ENCODE measurements at regions not wholly inside any gene's neighbourhood (a gene's known extent, or its start where the extent isn't known, plus 50 kb on each side); places are given as distances from the start of the nearest gene placed in this dataset.
"Not testable (repeated sequence)": the region's sequence is repeated elsewhere in the genome, so short reads cannot be mapped to it uniquely, and the experiment has no call there.

DNA sequence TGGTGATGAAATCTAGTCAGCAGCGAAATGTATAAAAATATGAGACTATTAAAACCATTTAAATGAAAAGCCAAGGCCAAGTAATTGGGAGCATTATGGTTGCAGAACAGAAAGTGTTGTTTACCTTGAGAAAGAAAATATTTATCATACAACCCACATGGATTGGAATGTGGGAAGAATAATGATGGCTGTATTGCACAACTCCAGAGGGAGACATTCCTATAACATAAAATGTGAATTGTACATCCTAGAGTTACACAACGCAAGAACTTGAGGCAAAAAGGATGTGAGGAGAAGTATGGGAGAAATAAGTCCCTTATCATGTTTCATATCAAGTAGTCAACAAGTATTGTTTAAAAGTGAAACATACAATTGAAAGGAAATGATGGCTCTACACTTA is 1014.0 kb upstream of the SEMA6A start:
- DNase-seq = no peak

DNA sequence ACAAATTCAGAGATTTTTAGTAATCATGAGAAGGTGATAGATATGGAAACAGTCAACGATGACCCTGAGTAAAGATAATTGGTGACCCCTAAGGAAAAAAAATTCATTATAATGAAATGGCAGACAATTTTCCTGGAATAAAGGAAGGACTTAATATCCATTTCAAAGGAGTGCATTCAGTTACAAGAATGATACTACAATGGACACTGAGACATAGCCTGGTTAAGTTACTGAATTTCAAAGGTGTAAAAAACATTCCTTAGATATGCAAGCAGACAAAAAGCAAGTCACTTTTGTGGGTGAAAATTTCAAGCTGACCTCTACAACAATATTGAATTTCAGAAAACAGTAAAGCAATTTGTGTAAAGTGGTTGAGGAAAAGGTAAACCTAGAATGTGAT is 1012.5 kb upstream of the SEMA6A start:
- no peak for DNase-seq

DNA sequence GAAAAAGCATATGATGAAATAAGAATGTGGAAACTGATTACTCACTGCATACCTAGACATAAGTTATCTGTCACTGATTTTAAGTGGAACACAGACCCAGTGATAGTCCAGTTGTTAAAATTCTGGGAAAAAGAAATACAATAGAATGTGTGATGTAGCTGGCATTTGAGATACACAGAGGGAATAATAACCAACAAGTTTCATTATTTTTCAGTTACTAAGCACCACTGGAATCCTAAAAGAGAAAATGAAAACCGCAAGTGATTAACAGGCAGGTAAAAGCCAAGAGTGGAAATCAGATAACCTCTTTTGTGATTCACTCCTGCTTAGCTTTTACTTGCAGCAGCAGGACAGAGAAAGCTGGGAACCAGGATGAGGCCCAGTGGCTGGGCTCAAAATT is 994.0 kb upstream of the SEMA6A start:
- DNase-seq = no peak

DNA sequence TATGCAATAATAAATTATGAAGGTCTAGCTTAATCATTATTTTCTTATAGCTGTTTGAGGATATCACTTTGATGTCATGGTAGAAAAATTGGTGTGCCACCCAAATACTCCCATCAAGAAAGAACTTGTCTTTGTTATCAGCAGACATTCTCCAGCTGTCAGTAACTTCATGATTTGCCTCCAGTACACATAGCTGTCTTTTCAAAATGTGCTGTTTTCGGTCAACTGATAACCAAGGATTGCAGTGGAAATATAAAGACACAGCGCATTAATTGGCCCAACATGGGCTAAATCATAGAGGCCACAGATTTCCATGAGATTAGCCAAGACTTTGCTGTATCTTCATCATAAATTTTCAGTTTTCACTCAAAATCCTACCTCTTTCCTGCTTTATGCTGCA is 993.5 kb upstream of the SEMA6A start:
- DNase-seq = no peak

DNA sequence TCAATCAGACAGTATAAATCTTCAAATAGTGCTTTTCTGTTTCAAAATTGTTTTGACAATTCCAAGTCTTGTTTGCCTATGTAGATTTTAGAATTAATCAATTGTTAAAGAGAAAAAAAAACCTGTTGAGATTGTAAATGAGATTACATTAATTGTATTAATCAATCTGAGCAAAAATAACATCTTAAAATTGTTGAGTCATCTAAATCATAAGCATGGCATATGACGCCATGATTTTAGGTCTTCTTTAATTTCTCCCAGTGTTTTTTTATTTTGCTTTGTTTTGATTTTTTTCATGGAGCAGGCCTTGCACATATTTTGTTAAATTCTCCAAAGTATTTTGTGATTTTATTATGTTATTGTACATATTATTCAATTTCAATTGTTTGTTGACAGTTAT is 988.0 kb upstream of the SEMA6A start:
- DNase-seq = no peak

DNA sequence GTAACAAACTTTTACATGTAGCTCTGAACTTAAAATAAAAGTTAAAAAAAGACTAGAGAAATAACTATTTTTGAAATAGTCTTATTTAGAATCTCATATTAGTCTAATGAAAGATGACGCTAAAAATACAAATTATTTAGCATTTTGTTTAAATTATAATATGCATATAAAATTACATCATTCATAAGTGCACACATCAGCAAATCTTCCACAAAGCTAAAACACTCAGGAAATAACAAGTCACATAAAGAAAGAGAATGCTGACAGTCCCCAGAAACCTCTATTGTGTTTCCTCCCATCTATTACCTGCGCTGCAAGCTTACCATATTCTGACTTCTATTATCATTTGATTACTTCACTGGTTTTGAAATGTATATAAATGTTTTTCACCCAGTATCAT is 986.9 kb upstream of the SEMA6A start:
- DNase-seq = no peak

DNA sequence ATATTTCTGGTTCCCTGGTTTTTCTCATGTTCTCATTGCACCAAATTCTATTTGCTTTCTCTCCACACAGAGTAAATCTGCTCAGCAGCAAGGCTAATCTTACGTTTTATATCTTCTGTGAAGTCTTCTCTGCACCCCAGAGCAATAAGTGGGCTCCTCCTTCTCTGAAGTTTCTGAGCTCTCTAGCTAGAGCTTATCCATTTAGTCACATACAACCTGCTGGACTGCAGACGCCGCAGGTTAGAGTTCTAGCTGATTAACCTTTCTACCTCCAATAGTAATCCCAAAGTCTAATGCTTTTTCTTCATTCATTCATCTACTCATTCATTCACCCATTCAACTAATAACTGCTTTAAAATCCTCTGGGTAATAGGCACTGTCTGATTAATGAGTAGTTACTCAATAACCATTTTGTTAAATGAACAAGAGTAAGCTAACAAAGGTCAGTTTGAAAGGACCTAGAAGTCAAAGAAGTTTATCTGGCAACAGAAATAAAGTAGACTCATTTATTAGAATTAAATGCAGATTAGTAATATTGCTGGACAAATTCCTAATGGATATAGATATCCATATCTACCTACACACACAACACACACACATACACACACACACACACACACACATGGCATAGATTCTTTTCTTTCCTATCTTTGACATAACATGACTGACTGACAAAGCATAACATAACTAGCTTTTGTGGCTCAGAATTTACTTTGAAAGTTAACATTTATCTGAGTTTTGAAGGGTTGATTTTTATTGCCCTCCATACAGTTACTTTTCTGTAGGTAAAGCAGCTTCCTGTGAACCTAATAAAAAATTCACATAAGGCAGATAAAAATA is 984.6 kb upstream of the SEMA6A start:
- DNase-seq = no peak

DNA sequence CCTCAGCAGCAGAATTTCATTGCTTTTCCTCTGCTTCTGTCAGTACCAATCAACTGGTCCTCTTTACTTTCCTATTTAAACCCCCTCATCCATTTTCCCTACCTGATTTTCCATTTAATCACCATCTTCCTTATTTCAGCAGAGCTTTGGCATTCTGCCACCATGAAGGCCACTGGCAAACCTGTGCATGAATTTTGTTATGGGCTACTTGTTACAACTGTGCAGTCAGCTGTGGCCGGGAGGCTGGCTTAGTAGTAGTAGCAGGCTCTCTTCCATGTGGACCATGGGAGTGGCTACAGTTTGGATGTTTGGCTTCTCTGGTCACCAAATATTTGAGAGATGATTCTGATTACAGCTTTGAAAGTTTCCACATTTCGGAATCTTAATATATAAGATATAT is 976.6 kb upstream of the SEMA6A start:
- no peak for DNase-seq

DNA sequence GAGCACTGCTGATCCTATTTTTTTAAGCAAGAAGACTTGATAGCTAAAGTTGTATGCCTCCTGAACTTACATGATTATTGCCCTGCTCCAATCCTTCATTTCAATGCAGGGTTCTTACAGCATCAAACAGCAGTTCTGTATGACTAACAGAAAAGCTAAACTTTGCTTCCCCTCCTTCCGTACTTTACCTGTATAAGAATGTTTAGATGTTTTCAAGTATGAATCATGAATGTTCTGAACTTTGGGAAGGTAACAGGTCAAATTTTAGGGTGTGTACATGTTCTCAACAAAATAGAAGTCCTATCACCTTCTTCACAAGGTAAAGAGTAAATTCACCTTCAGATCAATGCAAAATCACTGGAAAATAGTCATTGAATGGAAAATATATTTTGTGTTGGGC is 972.6 kb upstream of the SEMA6A start:
- no peak for DNase-seq

DNA sequence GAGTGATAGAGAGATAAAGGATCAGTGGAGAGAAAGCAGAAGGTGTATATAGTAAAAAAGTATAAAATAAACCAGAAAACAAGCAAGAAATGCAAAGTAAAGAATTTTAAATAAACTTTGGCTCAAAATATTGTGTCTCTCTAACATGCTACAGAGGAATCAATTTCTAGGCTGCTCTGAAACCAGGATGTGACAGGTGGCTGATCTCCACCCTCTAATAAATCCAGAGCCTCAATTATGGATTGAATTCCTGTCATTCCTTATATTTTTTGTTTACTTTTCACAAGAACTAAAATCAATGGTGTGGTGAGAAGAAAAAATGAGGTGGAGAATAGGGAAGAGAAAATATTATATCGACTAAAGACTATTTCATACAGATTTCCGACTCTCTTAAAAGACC is 965.1 kb upstream of the SEMA6A start:
- no peak for DNase-seq

DNA sequence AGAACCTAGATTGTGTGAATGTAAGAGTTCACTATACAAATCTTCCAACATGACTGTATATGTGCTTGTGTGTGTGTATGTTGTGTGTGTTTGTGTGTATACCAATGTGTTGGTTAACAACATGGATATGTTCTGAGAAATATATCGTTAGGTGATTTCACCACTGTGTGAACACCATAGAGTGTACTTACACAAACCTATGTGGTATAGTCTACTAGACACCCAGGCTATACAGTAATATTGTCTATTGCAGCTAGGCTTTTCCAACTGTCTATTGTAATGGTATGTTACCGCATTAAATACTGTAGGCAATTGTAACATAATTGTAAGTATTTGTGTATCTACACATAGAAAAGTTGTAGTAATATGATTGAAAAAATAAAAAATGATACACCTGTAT is 959.2 kb upstream of the SEMA6A start:
- no peak for DNase-seq

DNA sequence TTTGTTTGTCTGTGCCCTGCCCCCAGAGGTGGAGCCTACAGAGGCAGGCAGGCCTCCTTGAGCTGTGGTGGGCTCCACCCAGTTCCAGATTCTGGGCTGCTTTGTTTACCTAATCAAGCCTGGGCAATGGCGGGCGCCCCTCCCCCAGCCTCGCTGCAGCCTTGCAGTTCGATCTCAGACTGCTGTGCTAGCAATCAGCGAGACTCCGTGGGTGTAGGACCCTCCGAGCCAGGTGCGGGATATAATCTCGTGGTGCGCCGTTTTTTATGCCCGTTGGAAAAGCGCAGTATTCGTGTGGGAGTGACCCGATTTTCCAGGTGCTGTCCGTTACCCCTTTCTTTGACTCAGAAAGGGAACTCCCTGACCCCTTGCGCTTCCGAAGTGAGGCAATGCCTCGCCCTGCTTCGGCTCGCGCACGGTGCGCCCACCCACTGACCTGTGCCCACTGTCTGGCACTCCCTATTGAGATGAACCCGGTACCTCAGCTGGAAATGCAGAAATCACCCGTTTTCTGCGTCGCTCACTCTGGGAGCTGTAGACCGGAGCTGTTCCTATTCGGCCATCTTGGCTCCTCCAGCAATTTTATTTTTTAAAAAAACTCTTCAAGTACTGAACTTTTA is 958.5 kb upstream of the SEMA6A start:
- not testable (repeated sequence) for DNase-seq

DNA sequence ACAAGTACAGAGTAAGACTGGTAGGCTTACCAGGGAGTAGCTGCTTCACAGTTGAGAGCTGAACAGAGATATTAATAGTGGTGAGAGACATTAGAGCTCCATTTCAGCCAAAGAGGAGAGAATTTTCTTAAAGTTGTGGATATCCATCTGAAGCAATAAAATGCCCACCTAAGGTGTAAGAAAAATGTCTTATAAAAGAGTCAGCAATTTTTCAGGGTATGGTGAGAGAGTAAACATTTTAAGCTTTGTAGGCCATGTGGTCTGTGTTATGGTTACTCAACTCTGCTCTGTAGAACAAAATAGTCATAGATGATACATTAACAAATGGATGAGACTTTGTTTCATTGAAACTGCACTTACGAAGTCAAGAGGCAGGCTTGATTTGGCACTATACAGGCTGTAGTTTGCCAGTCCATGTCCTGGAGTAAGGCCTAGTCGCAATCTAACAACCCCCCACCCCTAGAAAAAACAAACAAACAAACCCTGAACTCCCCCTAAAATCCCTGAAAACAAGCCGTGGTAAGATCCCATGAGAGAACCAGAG is 945.4 kb upstream of the SEMA6A start:
- no peak for DNase-seq

DNA sequence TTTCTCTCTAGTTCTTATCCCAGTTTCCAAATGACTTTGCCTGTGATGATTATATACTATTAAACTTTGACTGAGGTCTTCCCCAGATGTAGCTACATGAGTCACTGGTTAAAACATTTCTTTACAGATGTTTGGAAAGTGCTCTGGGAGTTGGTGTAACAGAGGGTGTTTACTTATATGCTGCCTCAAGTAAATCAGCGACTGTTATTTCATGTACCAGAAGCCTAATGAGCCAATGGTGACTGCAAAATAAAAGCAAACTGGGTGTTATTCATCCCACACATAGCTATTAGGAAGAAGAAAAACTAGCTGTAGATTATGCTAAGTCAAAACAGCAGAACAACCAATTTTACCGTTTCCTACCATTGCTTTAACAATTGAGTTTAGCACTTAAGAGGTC is 929.7 kb upstream of the SEMA6A start:
- DNase-seq = no peak

DNA sequence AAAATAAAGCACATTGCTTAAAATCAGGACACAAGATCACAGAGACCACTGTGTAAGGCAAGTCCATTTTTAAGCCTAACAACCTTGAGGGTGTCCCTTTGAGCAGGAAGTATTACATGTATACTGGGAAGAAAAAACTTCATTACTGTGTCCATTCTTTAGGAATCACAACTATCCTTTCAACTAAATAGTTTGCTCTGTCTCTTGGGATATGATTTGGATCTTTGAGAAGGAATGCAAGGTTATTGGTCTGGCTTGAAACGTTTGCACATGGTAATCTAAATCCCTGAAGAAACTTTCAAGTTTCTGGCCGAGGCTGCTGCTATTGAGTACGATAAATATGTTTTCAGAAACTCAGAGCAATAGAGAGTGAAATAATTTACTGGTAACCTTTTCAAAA is 923.0 kb upstream of the SEMA6A start:
- no peak for DNase-seq

DNA sequence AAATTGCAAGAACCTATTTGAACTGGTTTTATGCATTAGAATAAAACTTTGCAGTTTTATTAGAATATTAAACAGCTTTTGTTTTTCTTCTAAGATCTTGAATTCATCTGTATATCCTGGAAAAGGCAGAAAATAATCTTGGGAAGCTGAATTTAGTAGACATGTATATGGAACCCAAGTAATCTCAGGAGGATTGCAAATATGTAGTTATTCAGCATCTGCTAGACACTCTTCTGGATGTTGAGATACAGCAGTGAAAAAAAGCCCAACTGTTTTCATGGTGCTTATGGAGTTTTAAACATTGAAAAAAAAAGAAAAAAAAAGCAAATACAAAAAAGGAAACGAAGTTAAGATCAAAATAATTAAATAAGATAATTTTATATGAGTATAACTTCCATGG is 922.2 kb upstream of the SEMA6A start:
- no peak for DNase-seq

DNA sequence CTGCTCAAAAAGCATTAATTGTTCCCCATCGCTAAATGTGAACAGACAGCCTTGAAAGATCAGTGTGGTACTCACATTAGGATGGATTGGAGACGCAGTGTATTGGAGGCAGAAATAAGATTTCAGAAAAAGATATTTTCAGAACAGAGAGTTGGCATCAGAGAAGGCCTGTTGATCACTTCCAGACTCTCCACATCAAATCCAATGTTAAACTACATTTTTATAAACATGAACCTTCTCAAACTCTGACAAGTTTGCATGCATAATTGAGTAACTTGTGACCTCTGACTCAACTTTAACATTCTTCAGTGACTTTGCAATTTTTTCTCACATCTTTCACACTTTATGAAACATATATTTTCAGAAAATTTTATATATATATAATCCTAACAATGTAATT is 919.6 kb upstream of the SEMA6A start:
- no peak for DNase-seq

DNA sequence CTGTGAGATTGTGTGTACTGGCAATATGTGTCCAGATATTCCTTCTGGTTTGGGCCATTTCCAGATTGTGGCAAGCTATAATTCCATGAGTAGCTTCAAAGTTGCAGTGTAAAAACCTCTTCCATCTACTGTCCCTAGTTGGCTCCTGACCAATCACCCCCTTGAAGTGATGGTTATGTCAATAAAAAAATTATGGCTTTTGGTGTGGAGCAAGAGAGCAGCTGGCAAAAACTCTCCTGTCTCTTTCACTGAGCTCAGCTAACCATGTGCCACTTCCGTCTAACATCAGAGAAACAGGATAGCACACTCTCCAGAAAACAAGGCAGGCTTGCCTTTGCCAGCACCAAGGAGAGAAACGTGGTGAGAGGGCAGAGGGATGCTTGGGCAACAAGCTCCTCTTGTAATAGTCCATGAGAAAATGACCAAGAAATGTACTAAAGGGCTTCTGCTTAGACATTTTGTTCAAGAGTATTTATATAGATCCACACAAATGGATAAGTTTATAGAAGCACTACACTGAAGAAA is 914.4 kb upstream of the SEMA6A start:
- peak; percentile 3 to 66 for DNase-seq

DNA sequence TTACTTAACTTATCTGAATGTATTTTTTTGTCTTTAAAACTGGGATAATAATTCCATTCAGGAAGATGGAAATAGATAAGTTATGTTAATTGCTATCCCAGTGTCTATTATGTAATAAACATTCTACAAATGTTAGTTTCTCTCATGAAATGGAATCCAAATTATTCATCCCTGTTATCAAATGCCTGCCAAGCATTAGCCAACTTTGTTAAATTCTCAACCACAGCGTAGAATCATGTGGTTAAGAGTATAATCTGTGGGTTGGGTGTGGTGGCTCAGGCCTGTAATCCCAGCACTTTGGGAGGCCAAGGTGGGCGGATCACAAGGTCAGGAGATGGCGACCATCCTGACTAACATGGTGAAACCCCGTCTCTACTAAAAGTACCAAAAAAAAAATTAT is 912.9 kb upstream of the SEMA6A start:
- DNase-seq = no peak

DNA sequence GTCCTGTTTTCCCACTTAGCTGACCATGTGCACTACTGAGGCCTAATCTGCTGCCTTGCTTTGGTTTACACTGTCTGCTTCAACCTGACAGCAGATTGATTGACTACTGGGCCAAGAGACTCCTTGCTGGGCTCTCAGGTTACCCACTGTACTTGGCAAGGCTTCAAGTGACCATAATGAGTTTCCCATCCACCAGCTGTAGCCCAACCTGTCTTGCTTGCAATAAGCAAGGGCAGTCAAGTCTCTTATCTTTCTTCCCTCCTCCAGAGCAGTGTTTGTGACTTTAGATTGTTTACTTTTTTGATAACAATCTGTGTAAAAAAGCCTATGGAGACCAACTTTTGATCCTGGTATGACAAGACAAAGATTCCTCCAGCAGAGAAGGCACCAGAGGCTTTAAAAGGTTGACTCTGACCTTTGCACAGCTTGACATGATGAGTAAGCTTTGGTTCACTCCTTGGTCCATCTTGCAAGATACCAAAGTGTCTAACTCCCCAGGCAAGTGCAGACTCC is 912.3 kb upstream of the SEMA6A start:
- DNase-seq = peak in 1 of 2 experiments; percentile 32

DNA sequence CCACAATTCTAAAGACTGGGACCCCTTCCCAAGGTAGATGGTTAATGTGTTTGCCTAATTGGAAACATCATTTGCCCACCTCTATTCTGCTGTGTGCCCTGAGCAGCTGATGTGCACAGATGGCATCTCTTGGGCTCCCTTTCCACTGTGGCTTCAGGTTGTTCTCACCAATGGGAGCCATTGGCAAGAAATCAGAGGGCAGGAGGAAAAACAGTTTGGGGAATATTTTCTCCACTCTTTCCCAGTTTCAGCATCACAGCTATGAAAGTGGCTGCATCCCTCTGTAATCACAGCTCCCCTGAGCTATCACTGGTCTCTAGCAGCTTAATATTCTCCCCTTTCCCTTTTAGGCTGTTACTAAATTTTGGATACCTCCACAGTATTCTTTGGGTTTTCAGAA is 911.6 kb upstream of the SEMA6A start:
- no peak for DNase-seq

DNA sequence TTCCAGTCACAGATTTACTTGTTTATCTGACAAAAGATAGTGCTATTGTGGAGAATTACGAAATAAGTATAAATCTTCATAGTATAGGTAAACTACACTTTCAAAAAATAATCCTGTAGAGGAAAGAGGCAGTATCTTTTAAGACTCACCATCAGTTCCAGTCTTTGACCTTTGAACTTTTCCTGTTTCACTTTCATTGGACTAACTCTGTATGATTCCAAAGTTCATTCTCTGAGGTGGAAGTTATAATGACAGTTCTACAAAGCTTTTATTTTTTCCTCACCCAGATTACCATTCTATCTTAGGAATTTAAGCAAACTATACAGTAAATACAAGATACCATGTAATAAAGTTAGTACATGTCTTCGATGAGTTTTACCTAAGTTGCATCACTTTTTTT is 901.3 kb upstream of the SEMA6A start:
- DNase-seq = no peak

DNA sequence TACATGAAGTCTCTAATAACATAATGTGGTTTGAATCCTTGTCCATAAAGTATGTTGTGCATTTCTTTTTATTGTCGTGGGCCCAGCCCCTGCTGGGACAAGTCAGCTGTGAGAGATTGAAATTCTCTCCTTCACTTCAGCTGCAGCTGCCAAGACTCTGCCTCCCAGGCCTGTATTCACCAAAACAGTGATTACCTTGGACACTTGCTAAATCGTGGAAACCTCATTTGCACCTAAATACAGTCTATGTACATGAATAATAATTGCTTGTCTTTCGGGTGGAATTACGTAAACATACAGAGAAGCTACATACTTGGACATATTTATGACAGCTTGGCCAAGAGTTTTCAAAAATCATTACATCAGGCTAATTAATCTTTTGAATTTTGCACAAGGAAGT is 898.5 kb upstream of the SEMA6A start:
- DNase-seq = peak in 1 of 2 experiments; percentile 14
